Uterus (tissue), 3 donors: ENCODE measurements at regions not wholly inside any gene's neighbourhood (a gene's known extent, or its start where the extent isn't known, plus 50 kb on each side); places are given as distances from the start of the nearest gene placed in this dataset.

Experiments used
- DNase-seq, 2 donors: peaks; one replicate each; pipeline ENCODE4 v3.0.0-alpha.2; 2019 to 2020
- H3K27ac ChIP-seq, 2 donors: fragments of 200-600 bp; sonication (generic); 1 replicate in 1 of 2; 2 replicates in 1 of 2; pipeline ENCODE4 v1.5.1; 2016 to 2018
- H3K27me3 ChIP-seq, 2 donors: fragments of 200-600 bp; sonication (generic); one replicate each; pipeline ENCODE4 v1.5.1; 2018 to 2019; ENCODE audit warnings: control low read depth in 1 of 2
- H3K36me3 ChIP-seq, 2 donors: fragments of 200-600 bp; sonication (generic); one replicate each; pipeline ENCODE4 v1.5.1; 2019; ENCODE audit warnings: control low read depth in 1 of 2
- H3K4me1 ChIP-seq, 2 donors: fragments of 200-600 bp; sonication (generic); one replicate each; pipeline ENCODE4 v1.5.1; 2018 to 2019; ENCODE audit warnings: control low read depth in 1 of 2
- H3K4me3 ChIP-seq, 2 donors: fragments of 200-600 bp; sonication (generic); 1 replicate in 1 of 2; 2 replicates in 1 of 2; pipeline ENCODE4 v1.5.1; 2018 to 2019; ENCODE audit warnings: mild to moderate bottlenecking in 1 of 2
- H3K9me3 ChIP-seq, 2 donors: fragments of 200-600 bp; sonication (generic); one replicate each; pipeline ENCODE4 v1.5.1; 2019; ENCODE audit warnings: control low read depth in 1 of 2
- CTCF ChIP-seq, 4 experiments: fragments of 200-600 bp in 2 of 4; fragments of 450-650 bp in 2 of 4; sonication (generic) in 2 of 4; IDR thresholded peaks; one replicate each; pipeline ENCODE4 v1.5.1; 2016 to 2019; ENCODE audit warnings: antibody characterized with exemption in 4 of 4, mild to moderate bottlenecking in 2 of 4, moderate library complexity in 1 of 4
- POLR2A ChIP-seq, 2 donors: fragments of 450-650 bp; IDR thresholded peaks; one replicate each; pipeline ENCODE4 v1.6.1; 2016; ENCODE audit warnings: antibody characterized with exemption in 2 of 2, mild to moderate bottlenecking in 1 of 2, moderate library complexity in 1 of 2
- intact Hi-C: fragments of 100-400 bp; cut with DNase I; formaldehyde crosslinking; loops from one replicate; pipeline ENCODE4 v1.15.1; 2023; ENCODE audit warnings: low total_unique reads
- donor health status: DM: yes; HTN: yes; CAD: no.

GRCh38 chr21:25254491-25255174, 352.6 kb downstream of the MRPL39 start:
- intact Hi-C loops: no loop called here
- TF ChIP-seq POLR2A (IDR thresholded peaks at IDR 0.05): no peak
- TF ChIP-seq CTCF (IDR thresholded peaks at IDR 0.05): no peak
- H3K36me3 ChIP-seq: no peaks in the 10 kb centered on the region
- no peak overlapping the region for H3K4me3 ChIP-seq
- H3K27me3 ChIP-seq: no peaks in the 10 kb centered on the region
- H3K27ac ChIP-seq: no peak overlapping the region
- H3K4me1 ChIP-seq: no peaks in the 10 kb centered on the region
- no peak for DNase-seq
- no peaks in the 10 kb centered on the region for H3K9me3 ChIP-seq

GRCh38 chr21:25246546-25246945, 360.7 kb downstream of the MRPL39 start:
- Histone ChIP-seq H3K27ac (no peak overlapping the region), H3K4me3 (no peak overlapping the region), H3K27me3 (no peaks in the 10 kb centered on the region), H3K36me3 (no peaks in the 10 kb centered on the region), H3K4me1 (no peaks in the 10 kb centered on the region), H3K9me3 (no peaks in the 10 kb centered on the region)
- intact Hi-C loops: no loop called here
- TF ChIP-seq CTCF (IDR thresholded peaks at IDR 0.05) (no peak), POLR2A (IDR thresholded peaks at IDR 0.05) (no peak)
- DNase-seq: no peak

GRCh38 chr21:25244735-25245134, 362.5 kb downstream of the MRPL39 start:
- H3K4me3 ChIP-seq: no peak overlapping the region
- H3K4me1 ChIP-seq: no peaks in the 10 kb centered on the region
- H3K27ac ChIP-seq: no peak overlapping the region
- no peaks in the 10 kb centered on the region for H3K36me3 ChIP-seq
- no peaks in the 10 kb centered on the region for H3K27me3 ChIP-seq
- H3K9me3 ChIP-seq: no peaks in the 10 kb centered on the region
- intact Hi-C loops: no loop called here
- no peak for DNase-seq
- TF ChIP-seq POLR2A (IDR thresholded peaks at IDR 0.05): no peak
- TF ChIP-seq CTCF (IDR thresholded peaks at IDR 0.05): no peak

- no peaks in the 10 kb centered on the region for H3K27me3 ChIP-seq
- no peaks in the 10 kb centered on the region for H3K9me3 ChIP-seq
- intact Hi-C loops: no loop called here
- no peak overlapping the region for H3K27ac ChIP-seq
- no peak for DNase-seq
- H3K4me3 ChIP-seq: no peak overlapping the region
- no peaks in the 10 kb centered on the region for H3K4me1 ChIP-seq
- TF ChIP-seq POLR2A (IDR thresholded peaks at IDR 0.05) (no peak), CTCF (IDR thresholded peaks at IDR 0.05) (no peak)
- no peaks in the 10 kb centered on the region for H3K36me3 ChIP-seq
Measured at GRCh38 chr21:25243808-25244207, 363.5 kb downstream of the MRPL39 start.

- Histone ChIP-seq H3K9me3 (no peaks in the 10 kb centered on the region), H3K27me3 (no peaks in the 10 kb centered on the region), H3K27ac (no peak overlapping the region), H3K4me1 (no peaks in the 10 kb centered on the region), H3K4me3 (no peak overlapping the region), H3K36me3 (no peaks in the 10 kb centered on the region)
- no peak for DNase-seq
- TF ChIP-seq POLR2A (IDR thresholded peaks at IDR 0.05) (no peak), CTCF (IDR thresholded peaks at IDR 0.05) (no peak)
- intact Hi-C loops: no loop called here
Measured at GRCh38 chr21:25240974-25241373, 366.3 kb downstream of the MRPL39 start.
